ENCODE measurements at regions not wholly inside any gene's neighbourhood (a gene's known extent, or its start where the extent isn't known, plus 50 kb on each side); places are given as distances from the start of the nearest gene placed in this dataset.
A peak's percentile ranks its signal among the peaks of the same experiment; 100 is the strongest.

DNA sequence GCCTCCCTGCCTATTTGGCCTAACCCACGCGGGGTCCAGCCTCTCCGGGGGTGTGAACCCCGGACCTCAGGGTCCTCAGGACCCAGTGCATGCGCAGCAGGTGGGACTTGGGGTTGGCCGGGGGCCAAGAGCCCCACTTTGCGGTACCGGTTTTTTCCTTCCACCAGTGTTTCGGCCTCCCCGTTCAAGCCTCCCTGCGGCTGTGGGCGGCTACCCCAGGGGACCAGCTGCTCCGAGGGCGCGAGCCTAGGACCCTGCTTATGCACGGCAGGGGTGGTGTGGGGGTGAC is 327.3 kb downstream of the ALG10 start:
- no peak for DNase-seq (ENCODE audit: low spot score)
- BruUV-seq (replicated peaks), result no TSS peak
- FAIRE-seq, result no peak
- 34% methylated on average over 15 of the region's 16 CpGs for WGBS (ENCODE audit: low lambda C conversion rate)
- H3K4me2 ChIP-seq (ENCODE audit: low read depth, low read length), result peak overlapping the region; percentile 42; the same call in 1 of the 2 replicates
- no peak overlapping the region for H3K9ac ChIP-seq (ENCODE audit: insufficient read depth, low read depth, low read length)
- peaks cover 10 to 36% of the 10 kb centered on the region in 2 experiments for H3K27me3 ChIP-seq (ENCODE audit: control insufficient read depth in 1 of 2, insufficient read depth in 2 of 2, low read length in 2 of 2)
- POLR2A ChIA-PET, result no interaction called here
- no peak overlapping the region for H2AFZ ChIP-seq (ENCODE audit: low read length)
- H4K20me1 ChIP-seq (ENCODE audit: insufficient read depth, low read length), result no peaks in the 10 kb centered on the region
- H3K4me1 ChIP-seq (ENCODE audit: insufficient read depth, low read length), result peaks cover 20% of the 10 kb centered on the region; the same call in 1 of the 2 replicates
- ATAC-seq, result no peak
- CTCF ChIA-PET (ENCODE audit: low intra/inter-chr PET ratio, low total read pairs), result no interaction called here
- no peak for TF ChIP-seq SSRP1 (CRISPR knock-in tag; IDR thresholded peaks at IDR 0.05)
- TF ChIP-seq ZBTB7B (CRISPR knock-in tag; IDR thresholded peaks at IDR 0.05), result no peak
- no peak for TF ChIP-seq ELF1 (CRISPR knock-in tag; IDR thresholded peaks at IDR 0.05)
- no peaks in the 10 kb centered on the region for H3K79me2 ChIP-seq (ENCODE audit: insufficient read depth, low read length)
- no peaks in the 10 kb centered on the region for H3K36me3 ChIP-seq (replicated peaks in 1 of 2; ENCODE audit: control insufficient read depth in 1 of 2, insufficient read depth in 2 of 2, low read length in 2 of 2)
- peak overlapping the region in 1 of 3 experiments; percentile 54; a peak in 1 of 6 replicates for H3K4me3 ChIP-seq (replicated peaks in 1 of 3; ENCODE audit: insufficient read depth in 1 of 3, low read depth in 2 of 3, low read length in 3 of 3)
- in situ Hi-C loops (cut with HindIII; ENCODE audit: extremely low pct_ligation_motif_present, low pct_unique_long_range_greater_than_20kb), result no loop called here
- no peaks in the 10 kb centered on the region for H3K9me3 ChIP-seq (ENCODE audit: low read length)
- intact Hi-C loops (cut with micrococcal nuclease; ENCODE audit: unreplicated experiment), result no loop called here
- no peak overlapping the region for H3K27ac ChIP-seq (ENCODE audit: extremely low read length, insufficient read depth, low read length)

DNA sequence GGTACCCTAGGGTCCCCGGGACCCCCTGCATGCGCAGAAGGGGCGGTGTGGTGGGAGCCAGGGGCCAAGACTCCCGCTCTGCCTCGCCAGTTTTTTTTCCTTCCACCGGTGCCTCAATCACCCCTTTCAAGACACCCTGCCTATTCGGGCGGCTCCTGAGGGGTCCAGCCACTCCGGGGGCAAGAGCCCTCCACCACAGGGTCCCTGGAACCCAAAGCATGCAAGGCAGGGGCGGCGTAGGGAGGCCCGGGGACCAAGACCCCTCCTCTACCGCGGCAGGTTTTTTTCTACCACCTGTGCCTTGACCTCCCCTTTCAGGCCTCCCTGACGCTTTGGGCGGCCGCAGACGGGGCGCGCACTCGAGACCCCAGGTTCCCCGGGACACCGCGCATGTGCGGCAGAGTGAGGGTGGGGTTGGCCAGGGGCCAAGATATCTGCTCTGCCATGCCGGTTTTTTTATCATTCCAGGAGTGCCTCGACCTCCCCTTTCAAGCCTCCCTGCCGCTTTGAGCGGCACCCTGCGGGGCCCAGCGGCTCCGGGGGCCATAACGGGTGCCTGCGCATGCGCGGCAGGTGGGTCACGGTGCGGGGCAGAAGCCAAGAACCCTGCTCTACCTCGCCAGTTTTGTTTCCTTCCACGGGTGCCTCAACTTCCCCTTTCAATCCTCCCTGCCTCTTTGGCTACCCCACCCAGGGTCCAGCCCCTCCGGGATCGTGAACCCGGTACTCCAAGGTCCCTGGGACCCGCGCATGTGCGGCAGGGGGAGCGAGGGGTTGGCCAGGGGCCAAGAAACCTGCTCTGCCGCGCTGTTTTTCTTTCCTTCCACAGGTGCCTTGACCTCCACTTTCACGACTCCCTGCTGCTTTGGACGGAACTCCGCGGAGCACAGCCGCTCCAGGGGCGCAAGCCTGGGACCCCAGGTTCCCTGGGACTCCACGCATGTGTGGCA is 328.1 kb downstream of the ALG10 start:
- ATAC-seq, result no peak
- ChIA-PET POLR2A (no interaction called here), CTCF (ENCODE audit: low intra/inter-chr PET ratio, low total read pairs) (no interaction called here)
- Histone ChIP-seq H3K36me3 (replicated peaks in 1 of 2; ENCODE audit: control insufficient read depth in 1 of 2, insufficient read depth in 2 of 2, low read length in 2 of 2) (no peaks in the 10 kb centered on the region), H3K9ac (ENCODE audit: insufficient read depth, low read depth, low read length) (no peak overlapping the region), H3K4me1 (ENCODE audit: insufficient read depth, low read length) (peaks cover 27% of the 10 kb centered on the region; the same call in 1 of the 2 replicates), H3K27ac (ENCODE audit: extremely low read length, insufficient read depth, low read length) (no peak overlapping the region), H3K9me3 (ENCODE audit: low read length) (no peaks in the 10 kb centered on the region), H4K20me1 (ENCODE audit: insufficient read depth, low read length) (no peaks in the 10 kb centered on the region), H3K4me3 (replicated peaks in 1 of 3; ENCODE audit: insufficient read depth in 1 of 3, low read depth in 2 of 3, low read length in 3 of 3) (peak overlapping the region in 2 of 3 experiments; percentile 20 to 50; a peak in 2 of 6 replicates), H3K4me2 (ENCODE audit: low read depth, low read length) (peak overlapping the region; percentile 53; the same call in 1 of the 2 replicates), H3K79me2 (ENCODE audit: insufficient read depth, low read length) (no peaks in the 10 kb centered on the region), H2AFZ (ENCODE audit: low read length) (no peak overlapping the region), H3K27me3 (ENCODE audit: control insufficient read depth in 1 of 2, insufficient read depth in 2 of 2, low read length in 2 of 2) (peaks cover 10 to 37% of the 10 kb centered on the region in 2 experiments)
- no TSS peak for BruUV-seq (replicated peaks)
- no peak for DNase-seq (ENCODE audit: low spot score)
- in situ Hi-C loops (cut with HindIII; ENCODE audit: extremely low pct_ligation_motif_present, low pct_unique_long_range_greater_than_20kb) (no loop called here), intact Hi-C loops (cut with micrococcal nuclease; ENCODE audit: unreplicated experiment) (no loop called here)
- TF ChIP-seq, protein P1, sequence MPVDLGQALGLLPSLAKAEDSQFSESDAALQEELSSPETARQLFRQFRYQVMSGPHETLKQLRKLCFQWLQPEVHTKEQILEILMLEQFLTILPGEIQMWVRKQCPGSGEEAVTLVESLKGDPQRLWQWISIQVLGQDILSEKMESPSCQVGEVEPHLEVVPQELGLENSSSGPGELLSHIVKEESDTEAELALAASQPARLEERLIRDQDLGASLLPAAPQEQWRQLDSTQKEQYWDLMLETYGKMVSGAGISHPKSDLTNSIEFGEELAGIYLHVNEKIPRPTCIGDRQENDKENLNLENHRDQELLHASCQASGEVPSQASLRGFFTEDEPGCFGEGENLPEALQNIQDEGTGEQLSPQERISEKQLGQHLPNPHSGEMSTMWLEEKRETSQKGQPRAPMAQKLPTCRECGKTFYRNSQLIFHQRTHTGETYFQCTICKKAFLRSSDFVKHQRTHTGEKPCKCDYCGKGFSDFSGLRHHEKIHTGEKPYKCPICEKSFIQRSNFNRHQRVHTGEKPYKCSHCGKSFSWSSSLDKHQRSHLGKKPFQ (CRISPR knock-in tag; IDR thresholded peaks at IDR 0.05; ENCODE audit: insufficient replicate concordance), result no peak
- TF ChIP-seq ZNF687 (CRISPR knock-in tag; IDR thresholded peaks at IDR 0.05), result peak; percentile 21; the same call in 1 of the 2 replicates
- TF ChIP-seq ZNF598 (CRISPR knock-in tag; IDR thresholded peaks at IDR 0.05; ENCODE audit: borderline replicate concordance), result no peak
- no peak for TF ChIP-seq SNAI1 (CRISPR knock-in tag; IDR thresholded peaks at IDR 0.05; ENCODE audit: borderline replicate concordance)
- no peak for TF ChIP-seq HOXA9 (CRISPR knock-in tag; IDR thresholded peaks at IDR 0.05; ENCODE audit: borderline replicate concordance)
- FAIRE-seq, result no peak
- 21% methylated on average over 19 of the region's 56 CpGs for WGBS (ENCODE audit: low lambda C conversion rate)

Measured in HepG2 (cell line).